IMR-90 (cell line): ENCODE measurements at regions not wholly inside any gene's neighbourhood (a gene's known extent, or its start where the extent isn't known, plus 50 kb on each side); places are given as distances from the start of the nearest gene placed in this dataset.

Source experiments
- ATAC-seq: fragments of 200-7000 bp; cut with Tn5 transposase; 2 replicates; pipeline ENCODE4 v1.9.1; 2020; ENCODE audit warnings: low read depth, mild to moderate bottlenecking, moderate library complexity
- BruUV-seq: library from RNA; stranded (reverse); fragments of 400-500 nt; replicated peaks from 2 replicates; lab custom pipeline; 2021; lab: Mats Ljungman, UMichigan
- CTCF ChIA-PET: fragments of 300-600 bp; formaldehyde crosslinking; extraction: SDS; loops from one replicate; lab custom pipeline; 2021; ENCODE audit warnings: antibody characterized with exemption; lab: Yijun Ruan, JAX
- POLR2A ChIA-PET: fragments of 300-600 bp; sonication (Branson Sonifier 250); formaldehyde crosslinking; loops from one replicate; lab custom pipeline; 2022; ENCODE audit warnings: antibody characterized with exemption; ENCODE audit not compliant: unreplicated experiment; lab: Charles Lee
- DNase-seq: peaks from one replicate; pipeline ENCODE4 v3.0.0; 2013
- H2AFZ ChIP-seq: replicated peaks from 2 replicates; pipeline ENCODE3; 2013; ENCODE audit warnings: low read length, mild to moderate bottlenecking; ENCODE audit not compliant: poor library complexity
- H2AK5ac ChIP-seq: 2 replicates; pipeline ENCODE4 v1.6.1; 2013; ENCODE audit warnings: low read depth, low read length, inconsistent platforms
- H2AK9ac ChIP-seq: replicated peaks from 2 replicates; pipeline ENCODE3; 2013; ENCODE audit warnings: mild to moderate bottlenecking, low read depth, low read length, moderate library complexity; ENCODE audit not compliant: poor library complexity
- H2BK120ac ChIP-seq: 2 replicates; pipeline ENCODE4 v1.6.1; 2013; ENCODE audit warnings: low read depth, low read length, inconsistent platforms
- H2BK15ac ChIP-seq: 3 replicates; pipeline ENCODE4 v1.6.1; 2013; ENCODE audit warnings: low read depth, low read length, inconsistent platforms
- H2BK20ac ChIP-seq: 2 replicates; pipeline ENCODE4 v1.6.1; 2013; ENCODE audit warnings: low read depth, mild to moderate bottlenecking, inconsistent platforms, low read length, moderate library complexity
- H2BK5ac ChIP-seq: 2 replicates; pipeline ENCODE4 v1.6.1; 2013; ENCODE audit warnings: mild to moderate bottlenecking, low read depth, low read length, inconsistent platforms; ENCODE audit not compliant: poor library complexity, severe bottlenecking
- H3K14ac ChIP-seq: replicated peaks from 2 replicates; pipeline ENCODE4 v1.6.1; 2013; ENCODE audit warnings: low read depth, low read length, inconsistent platforms
- H3K18ac ChIP-seq: 2 replicates; pipeline ENCODE4 v1.6.1; 2013; ENCODE audit warnings: low read depth, low read length, control low read depth
- H3K23ac ChIP-seq: 2 replicates; pipeline ENCODE4 v1.6.1; 2013; ENCODE audit warnings: low read depth, low read length, inconsistent platforms
- H3K27ac ChIP-seq: 2 replicates; pipeline ENCODE4 v1.5.1; 2013; ENCODE audit warnings: mild to moderate bottlenecking, control low read depth, low read length; ENCODE audit not compliant: insufficient read depth
- H3K27me3 ChIP-seq: 2 replicates; pipeline ENCODE4 v1.6.1; 2013; ENCODE audit warnings: low read length; ENCODE audit not compliant: control insufficient read depth, insufficient read depth
- H3K36me3 ChIP-seq: 2 replicates; pipeline ENCODE4 v1.6.1; 2013; ENCODE audit warnings: low read length, mixed read lengths; ENCODE audit not compliant: control insufficient read depth, insufficient read depth
- H3K4ac ChIP-seq: 2 replicates; pipeline ENCODE4 v1.6.1; 2013; ENCODE audit warnings: low read depth, low read length, inconsistent platforms
- H3K4me1 ChIP-seq: 2 replicates; pipeline ENCODE4 v1.6.1; 2013; ENCODE audit warnings: low read length, mixed read lengths; ENCODE audit not compliant: control insufficient read depth, insufficient read depth
- H3K4me2 ChIP-seq: 2 replicates; pipeline ENCODE4 v1.6.1; 2013; ENCODE audit warnings: low read depth, mild to moderate bottlenecking, control low read depth, low read length, moderate library complexity
- H3K4me3 ChIP-seq: 2 replicates; pipeline ENCODE4 v1.5.1; 2013; ENCODE audit warnings: low read depth, mild to moderate bottlenecking, control low read depth, low read length, moderate library complexity; ENCODE audit not compliant: insufficient read depth
- H3K56ac ChIP-seq: 2 replicates; pipeline ENCODE4 v1.6.1; 2013; ENCODE audit warnings: low read length, inconsistent platforms; ENCODE audit not compliant: insufficient read depth; ENCODE audit errors: extremely low read depth
- H3K79me1 ChIP-seq, 2 experiments: 2 replicates each; pipeline ENCODE4 v1.6.1; 2013; ENCODE audit warnings: low read length in 2 of 2, inconsistent platforms in 1 of 2, low read depth in 1 of 2
- H3K9ac ChIP-seq: 2 replicates; pipeline ENCODE4 v1.6.1; 2013; ENCODE audit warnings: low read depth, low read length, control low read depth
- H3K9me1 ChIP-seq: 2 replicates; pipeline ENCODE4 v1.6.1; 2013; ENCODE audit warnings: low read length, inconsistent platforms; ENCODE audit not compliant: insufficient read depth
- H3K9me3 ChIP-seq: 2 replicates; pipeline ENCODE4 v1.6.1; 2013; ENCODE audit warnings: low read length; ENCODE audit not compliant: control insufficient read depth, insufficient read depth
- H4K20me1 ChIP-seq: 2 replicates; pipeline ENCODE4 v1.6.1; 2013; ENCODE audit warnings: low read length, inconsistent platforms; ENCODE audit not compliant: insufficient read depth
- H4K5ac ChIP-seq: 2 replicates; pipeline ENCODE4 v1.6.1; 2013; ENCODE audit warnings: mild to moderate bottlenecking, low read depth, low read length, control low read depth
- H4K8ac ChIP-seq, 2 experiments: 2 replicates each; pipeline ENCODE4 v1.6.1; 2013; ENCODE audit warnings: low read depth in 2 of 2, low read length in 2 of 2, control low read depth in 1 of 2, inconsistent platforms in 1 of 2
- H4K91ac ChIP-seq: 2 replicates; pipeline ENCODE4 v1.6.1; 2013; ENCODE audit warnings: low read depth, low read length, inconsistent platforms; ENCODE audit not compliant: insufficient read depth
- BHLHE40 ChIP-seq: fragments of 150-350 bp; IDR thresholded peaks from 2 replicates; pipeline ENCODE4 v1.6.1; 2016; ENCODE audit warnings: mild to moderate bottlenecking, low read depth, low read length
- CEBPB ChIP-seq: IDR thresholded peaks from 2 replicates; pipeline ENCODE4 v1.6.1; 2012; ENCODE audit warnings: low read depth, low read length, improper control_type of control experiment
- CHD1 ChIP-seq: IDR thresholded peaks from 2 replicates; pipeline ENCODE4 v1.6.1; 2012; ENCODE audit warnings: low read depth, low read length, improper control_type of control experiment
- FOS ChIP-seq: fragments of 150-350 bp; IDR thresholded peaks from 2 replicates; pipeline ENCODE4 v1.6.1; 2016; ENCODE audit warnings: low read depth, low read length
- MAFK ChIP-seq: IDR thresholded peaks from 2 replicates; pipeline ENCODE4 v1.6.1; 2012; ENCODE audit warnings: low read depth, low read length, improper control_type of control experiment
- MAZ ChIP-seq: IDR thresholded peaks from 2 replicates; pipeline ENCODE4 v1.6.1; 2012; ENCODE audit warnings: low read depth, mild to moderate bottlenecking, low read length, improper control_type of control experiment, moderate library complexity, borderline replicate concordance
- MXI1 ChIP-seq: IDR thresholded peaks from 2 replicates; pipeline ENCODE4 v1.6.1; 2012; ENCODE audit warnings: low read depth, mild to moderate bottlenecking, low read length, moderate library complexity, borderline replicate concordance
- RAD21 ChIP-seq: IDR thresholded peaks from 2 replicates; pipeline ENCODE4 v1.6.1; 2012; ENCODE audit warnings: low read length, improper control_type of control experiment
- RCOR1 ChIP-seq: IDR thresholded peaks from 2 replicates; pipeline ENCODE4 v1.6.1; 2012; ENCODE audit warnings: mild to moderate bottlenecking, low read length, improper control_type of control experiment; ENCODE audit not compliant: insufficient replicate concordance
- RFX5 ChIP-seq: IDR thresholded peaks from 2 replicates; pipeline ENCODE4 v1.8.0; 2012; ENCODE audit warnings: low read depth, mild to moderate bottlenecking, low read length, moderate library complexity
- SMC3 ChIP-seq: fragments of 150-350 bp; IDR thresholded peaks from 2 replicates; pipeline ENCODE4 v1.6.1; 2016; ENCODE audit warnings: low read depth, mild to moderate bottlenecking, antibody characterized with exemption, low read length, moderate library complexity
- WGBS, 2 experiments: methylation state at CpG; one replicate each; pipeline versions ENCODE4 v1.1.5 to v1.1.7; 2013; ENCODE audit warnings: missing lambda C conversion rate in 2 of 2; ENCODE audit not compliant: insufficient read length in 1 of 2; ENCODE audit errors: extremely low coverage in 2 of 2; 5-methylcytosine and 5-hydroxymethylcytosine counted together
- dilution Hi-C: fragments of 300-500 bp; cut with HindIII; formaldehyde crosslinking; loops from one replicate; pipeline ENCODE4 v1.14.3; 2018; ENCODE audit warnings: low sequenced_read_pairs; ENCODE audit not compliant: unreplicated experiment
- in situ Hi-C: fragments of 300-500 bp; cut with MboI; formaldehyde crosslinking; loops from 3 replicates; pipeline ENCODE4 v1.14.3; 2019; ENCODE audit warnings: low sequenced_read_pairs, inconsistent platforms, mixed read lengths
- intact Hi-C: fragments of 100-400 bp; cut with micrococcal nuclease; formaldehyde crosslinking; loops from 2 replicates; pipeline ENCODE4 v1.10.0; 2022
- TF ChIP-seq, protein P1 (sequence below): conservative IDR thresholded peaks from 2 replicates; pipeline ENCODE4 v1.5.1; 2012; ENCODE audit warnings: mild to moderate bottlenecking, low read depth, low read length, improper control_type of control experiment
- TF ChIP-seq, protein P2 (sequence below): fragments of 150-350 bp; IDR thresholded peaks from 2 replicates; pipeline ENCODE4 v1.6.1; 2016; ENCODE audit warnings: low read depth, mild to moderate bottlenecking, low read length, moderate library complexity, borderline replicate concordance
- TF ChIP-seq, protein P3 (sequence below): fragments of 150-350 bp; IDR thresholded peaks from 2 replicates; pipeline ENCODE4 v1.6.1; 2017; ENCODE audit warnings: mild to moderate bottlenecking, antibody characterized with exemption, low read length, low read depth

DNA sequence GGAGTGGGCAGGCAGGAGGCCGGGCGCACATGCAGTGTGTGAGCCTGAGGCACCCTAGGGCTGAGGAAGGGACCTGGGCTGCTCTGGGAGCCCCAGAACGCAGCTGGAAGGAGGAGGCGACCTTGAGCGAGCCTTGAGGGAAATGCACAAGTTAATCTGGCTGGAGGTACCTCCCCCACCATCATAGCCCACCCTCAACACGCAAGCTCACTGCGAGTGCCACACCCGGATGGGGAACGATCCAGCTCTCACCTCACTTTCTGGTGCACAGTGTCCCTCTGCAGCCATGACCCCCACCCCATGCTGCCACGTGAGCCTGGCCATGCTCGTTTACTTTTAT lies 162.4 kb upstream of the PPP2R2D start:
- DNase-seq, result no peak
- Histone ChIP-seq H3K4me3 (no peak overlapping the region), H3K9ac (no peak overlapping the region), H3K27ac (no peak overlapping the region), H2BK120ac (no peak overlapping the region), H4K20me1 (no peaks in the 10 kb centered on the region), H4K5ac (no peak overlapping the region), H4K8ac (no peak overlapping the region), H2AK9ac (no peak overlapping the region), H2BK5ac (no peak overlapping the region), H3K23ac (no peak overlapping the region), H3K4me1 (no peaks in the 10 kb centered on the region), H4K91ac (no peak overlapping the region), H3K4ac (no peak overlapping the region), H2AK5ac (no peak overlapping the region), H2BK15ac (no peak overlapping the region), H3K18ac (no peak overlapping the region), H3K9me1 (no peaks in the 10 kb centered on the region), H3K36me3 (no peaks in the 10 kb centered on the region), H3K14ac (no peak overlapping the region), H3K56ac (no peak overlapping the region), H3K27me3 (no peaks in the 10 kb centered on the region), H3K4me2 (no peak overlapping the region), H2AFZ (no peak overlapping the region), H3K79me1 (no peaks in the 10 kb centered on the region), H3K9me3 (peaks cover 41% of the 10 kb centered on the region), H2BK20ac (no peak overlapping the region)
- no CpG with 5 or more reads among the region's 11 CpGs for WGBS, 2 experiments
- BruUV-seq, result no TSS peak
- no peak for ATAC-seq
- in situ Hi-C loops (no loop called here), intact Hi-C loops (no loop called here), dilution Hi-C loops (no loop called here)
- ChIA-PET CTCF (no interaction called here), POLR2A (no interaction called here)
- TF ChIP-seq, protein P1, sequence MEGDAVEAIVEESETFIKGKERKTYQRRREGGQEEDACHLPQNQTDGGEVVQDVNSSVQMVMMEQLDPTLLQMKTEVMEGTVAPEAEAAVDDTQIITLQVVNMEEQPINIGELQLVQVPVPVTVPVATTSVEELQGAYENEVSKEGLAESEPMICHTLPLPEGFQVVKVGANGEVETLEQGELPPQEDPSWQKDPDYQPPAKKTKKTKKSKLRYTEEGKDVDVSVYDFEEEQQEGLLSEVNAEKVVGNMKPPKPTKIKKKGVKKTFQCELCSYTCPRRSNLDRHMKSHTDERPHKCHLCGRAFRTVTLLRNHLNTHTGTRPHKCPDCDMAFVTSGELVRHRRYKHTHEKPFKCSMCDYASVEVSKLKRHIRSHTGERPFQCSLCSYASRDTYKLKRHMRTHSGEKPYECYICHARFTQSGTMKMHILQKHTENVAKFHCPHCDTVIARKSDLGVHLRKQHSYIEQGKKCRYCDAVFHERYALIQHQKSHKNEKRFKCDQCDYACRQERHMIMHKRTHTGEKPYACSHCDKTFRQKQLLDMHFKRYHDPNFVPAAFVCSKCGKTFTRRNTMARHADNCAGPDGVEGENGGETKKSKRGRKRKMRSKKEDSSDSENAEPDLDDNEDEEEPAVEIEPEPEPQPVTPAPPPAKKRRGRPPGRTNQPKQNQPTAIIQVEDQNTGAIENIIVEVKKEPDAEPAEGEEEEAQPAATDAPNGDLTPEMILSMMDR, result no peak
- TF ChIP-seq BHLHE40, result no peak
- TF ChIP-seq FOS, result no peak
- TF ChIP-seq CEBPB, result no peak
- no peak for TF ChIP-seq RCOR1
- TF ChIP-seq MAZ, result no peak
- TF ChIP-seq, protein P2, sequence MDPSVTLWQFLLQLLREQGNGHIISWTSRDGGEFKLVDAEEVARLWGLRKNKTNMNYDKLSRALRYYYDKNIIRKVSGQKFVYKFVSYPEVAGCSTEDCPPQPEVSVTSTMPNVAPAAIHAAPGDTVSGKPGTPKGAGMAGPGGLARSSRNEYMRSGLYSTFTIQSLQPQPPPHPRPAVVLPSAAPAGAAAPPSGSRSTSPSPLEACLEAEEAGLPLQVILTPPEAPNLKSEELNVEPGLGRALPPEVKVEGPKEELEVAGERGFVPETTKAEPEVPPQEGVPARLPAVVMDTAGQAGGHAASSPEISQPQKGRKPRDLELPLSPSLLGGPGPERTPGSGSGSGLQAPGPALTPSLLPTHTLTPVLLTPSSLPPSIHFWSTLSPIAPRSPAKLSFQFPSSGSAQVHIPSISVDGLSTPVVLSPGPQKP, result no peak
- TF ChIP-seq, protein P3, sequence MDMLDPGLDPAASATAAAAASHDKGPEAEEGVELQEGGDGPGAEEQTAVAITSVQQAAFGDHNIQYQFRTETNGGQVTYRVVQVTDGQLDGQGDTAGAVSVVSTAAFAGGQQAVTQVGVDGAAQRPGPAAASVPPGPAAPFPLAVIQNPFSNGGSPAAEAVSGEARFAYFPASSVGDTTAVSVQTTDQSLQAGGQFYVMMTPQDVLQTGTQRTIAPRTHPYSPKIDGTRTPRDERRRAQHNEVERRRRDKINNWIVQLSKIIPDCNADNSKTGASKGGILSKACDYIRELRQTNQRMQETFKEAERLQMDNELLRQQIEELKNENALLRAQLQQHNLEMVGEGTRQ, result no peak
- TF ChIP-seq CHD1, result no peak
- no peak for TF ChIP-seq MAFK
- TF ChIP-seq RAD21, result no peak
- TF ChIP-seq SMC3, result no peak
- no peak for TF ChIP-seq MXI1
- no peak for TF ChIP-seq RFX5
